ENCODE measurements at regions not wholly inside any gene's neighbourhood (a gene's known extent, or its start where the extent isn't known, plus 50 kb on each side); places are given as distances from the start of the nearest gene placed in this dataset.

- no peaks in the 10 kb centered on the region for H3K9me3 Mint-ChIP-seq
Measured at GRCh38 chr15:91699741-91700140, 153.8 kb upstream of the SLCO3A1 start.

GRCh38 chr15:91703274-91703673 lies 150.2 kb upstream of the SLCO3A1 start:
- Mint-ChIP-seq H3K9me3 (no peaks in the 10 kb centered on the region), H3K4me3 (no peak overlapping the region), H3K27me3 (no peaks in the 10 kb centered on the region), H3K4me1 (ENCODE audit: low read depth) (peaks cover 18% of the 10 kb centered on the region), H3K27ac (no peak overlapping the region), H3K36me3 (ENCODE audit: low read depth) (no peaks in the 10 kb centered on the region)
- ATAC-seq (ENCODE audit: poor library complexity) = no peak
- Histone ChIP-seq H3K36me3 (ENCODE audit: insufficient read depth, low read length) (no peaks in the 10 kb centered on the region), H3K9me3 (ENCODE audit: control insufficient read depth in 1 of 2, insufficient read depth in 1 of 2, low read length in 2 of 2) (no peaks in the 10 kb centered on the region), H3K4me3 (ENCODE audit: low read length) (no peak overlapping the region), H3K4me1 (ENCODE audit: insufficient read depth, low read length) (peaks cover 14% of the 10 kb centered on the region), H3K27ac (ENCODE audit: low read depth in 1 of 2, low read length in 2 of 2) (no peak overlapping the region), H3K27me3 (ENCODE audit: control insufficient read depth in 1 of 2, insufficient read depth in 2 of 2, low read length in 2 of 2) (no peaks in the 10 kb centered on the region)
- intact Hi-C loops (cut with DNase I, micrococcal nuclease) = loop anchor here in 1 of 2 experiments (10.0 kb wide), 2 partner anchors 102 to 162 kb away; no protein-coding TSS in a partner anchor
- TF ChIP-seq, protein P1, sequence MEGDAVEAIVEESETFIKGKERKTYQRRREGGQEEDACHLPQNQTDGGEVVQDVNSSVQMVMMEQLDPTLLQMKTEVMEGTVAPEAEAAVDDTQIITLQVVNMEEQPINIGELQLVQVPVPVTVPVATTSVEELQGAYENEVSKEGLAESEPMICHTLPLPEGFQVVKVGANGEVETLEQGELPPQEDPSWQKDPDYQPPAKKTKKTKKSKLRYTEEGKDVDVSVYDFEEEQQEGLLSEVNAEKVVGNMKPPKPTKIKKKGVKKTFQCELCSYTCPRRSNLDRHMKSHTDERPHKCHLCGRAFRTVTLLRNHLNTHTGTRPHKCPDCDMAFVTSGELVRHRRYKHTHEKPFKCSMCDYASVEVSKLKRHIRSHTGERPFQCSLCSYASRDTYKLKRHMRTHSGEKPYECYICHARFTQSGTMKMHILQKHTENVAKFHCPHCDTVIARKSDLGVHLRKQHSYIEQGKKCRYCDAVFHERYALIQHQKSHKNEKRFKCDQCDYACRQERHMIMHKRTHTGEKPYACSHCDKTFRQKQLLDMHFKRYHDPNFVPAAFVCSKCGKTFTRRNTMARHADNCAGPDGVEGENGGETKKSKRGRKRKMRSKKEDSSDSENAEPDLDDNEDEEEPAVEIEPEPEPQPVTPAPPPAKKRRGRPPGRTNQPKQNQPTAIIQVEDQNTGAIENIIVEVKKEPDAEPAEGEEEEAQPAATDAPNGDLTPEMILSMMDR (IDR thresholded peaks at IDR 0.05) = no peak
- POLR2A ChIA-PET = no interaction called here
- DNase-seq = no peak
- CTCF ChIA-PET = no interaction called here

More at GRCh38 chr15:91699741-91700140, 153.8 kb upstream of the SLCO3A1 start:
- intact Hi-C loops (cut with DNase I, micrococcal nuclease) = loop anchor here in 1 of 2 experiments (10.0 kb wide), 2 partner anchors 105 to 165 kb away; no protein-coding TSS in a partner anchor
- DNase-seq = no peak
- no peaks in the 10 kb centered on the region for H3K36me3 ChIP-seq (ENCODE audit: insufficient read depth, low read length)
- H3K4me1 ChIP-seq (ENCODE audit: insufficient read depth, low read length) = no peaks in the 10 kb centered on the region
- no peak overlapping the region for H3K4me3 Mint-ChIP-seq
- no peak for ATAC-seq (ENCODE audit: poor library complexity)
- ChIA-PET CTCF (no interaction called here), POLR2A (no interaction called here)
- H3K27me3 ChIP-seq (ENCODE audit: control insufficient read depth in 1 of 2, insufficient read depth in 2 of 2, low read length in 2 of 2) = no peaks in the 10 kb centered on the region
- TF ChIP-seq, protein P1 (IDR thresholded peaks at IDR 0.05) = no peak
- H3K9me3 ChIP-seq (ENCODE audit: control insufficient read depth in 1 of 2, insufficient read depth in 1 of 2, low read length in 2 of 2) = no peaks in the 10 kb centered on the region
- H3K4me1 Mint-ChIP-seq (ENCODE audit: low read depth) = no peaks in the 10 kb centered on the region
- H3K27ac ChIP-seq (ENCODE audit: low read depth in 1 of 2, low read length in 2 of 2) = no peak overlapping the region
- no peak overlapping the region for H3K27ac Mint-ChIP-seq
- no peaks in the 10 kb centered on the region for H3K27me3 Mint-ChIP-seq
- H3K36me3 Mint-ChIP-seq (ENCODE audit: low read depth) = no peaks in the 10 kb centered on the region
- H3K4me3 ChIP-seq (ENCODE audit: low read length) = no peak overlapping the region

GRCh38 chr15:91704343-91704742 lies 149.2 kb upstream of the SLCO3A1 start:
- Mint-ChIP-seq H3K27ac (no peak overlapping the region), H3K36me3 (ENCODE audit: low read depth) (no peaks in the 10 kb centered on the region), H3K27me3 (no peaks in the 10 kb centered on the region), H3K4me1 (ENCODE audit: low read depth) (peaks cover 18% of the 10 kb centered on the region), H3K9me3 (no peaks in the 10 kb centered on the region), H3K4me3 (no peak overlapping the region)
- Histone ChIP-seq H3K36me3 (ENCODE audit: insufficient read depth, low read length) (no peaks in the 10 kb centered on the region), H3K4me3 (ENCODE audit: low read length) (no peak overlapping the region), H3K9me3 (ENCODE audit: control insufficient read depth in 1 of 2, insufficient read depth in 1 of 2, low read length in 2 of 2) (no peaks in the 10 kb centered on the region), H3K27ac (ENCODE audit: low read depth in 1 of 2, low read length in 2 of 2) (no peak overlapping the region), H3K27me3 (ENCODE audit: control insufficient read depth in 1 of 2, insufficient read depth in 2 of 2, low read length in 2 of 2) (no peaks in the 10 kb centered on the region), H3K4me1 (ENCODE audit: insufficient read depth, low read length) (peaks cover 14% of the 10 kb centered on the region)
- CTCF ChIA-PET = interaction anchor here (0.7 kb wide), 1 partner anchor 455 kb away, joined by 3 read pairs; no protein-coding TSS in a partner anchor
- no peak for ATAC-seq (ENCODE audit: poor library complexity)
- no peak for DNase-seq
- POLR2A ChIA-PET = no interaction called here
- TF ChIP-seq, protein P1 (IDR thresholded peaks at IDR 0.05) = no peak
- intact Hi-C loops (cut with DNase I, micrococcal nuclease) = loop anchor here in 1 of 2 experiments (10.0 kb wide), 2 partner anchors 100 to 160 kb away; no protein-coding TSS in a partner anchor

Data from CD4-positive, alpha-beta T cell (primary cell).